Activated CD4-positive, alpha-beta T cell treated with anti-CD3 and anti-CD28 coated beads, Interleukin-2, amount 10 ng/mL, durations not matched to agents 7 days and 5 days (primary cell): ENCODE measurements at regions not wholly inside any gene's neighbourhood (a gene's known extent, or its start where the extent isn't known, plus 50 kb on each side); places are given as distances from the start of the nearest gene placed in this dataset.

Experiments
- CTCF ChIA-PET: fragments of 350-600 bp; sonication (Branson Sonifier 250); formaldehyde crosslinking; loops from one replicate; lab custom pipeline; 2021; ENCODE audit warnings: antibody characterized with exemption; lab: Charles Lee
- POLR2A ChIA-PET: fragments of 350-600 bp; sonication (Branson Sonifier 250); formaldehyde crosslinking; loops from one replicate; lab custom pipeline; 2021; ENCODE audit warnings: antibody characterized with exemption; lab: Charles Lee
- DNase-seq: peaks from one replicate; pipeline ENCODE4 v3.0.0-alpha.2; 2020
- H3K27ac Mint-ChIP-seq: one replicate; pipeline ENCODE4 v1.8.0; 2021; ENCODE audit warnings: mild to moderate bottlenecking, moderate library complexity, mixed read lengths
- H3K27me3 Mint-ChIP-seq: one replicate; pipeline ENCODE4 v1.8.0; 2021; ENCODE audit warnings: mixed read lengths
- H3K36me3 Mint-ChIP-seq: one replicate; pipeline ENCODE4 v1.8.0; 2021; ENCODE audit warnings: low read depth, mixed read lengths
- H3K4me1 Mint-ChIP-seq: one replicate; pipeline ENCODE4 v1.8.0; 2021; ENCODE audit warnings: mixed read lengths
- H3K4me3 Mint-ChIP-seq: one replicate; pipeline ENCODE4 v1.8.0; 2021; ENCODE audit warnings: mild to moderate bottlenecking, moderate library complexity, mixed read lengths
- H3K9me3 Mint-ChIP-seq: one replicate; pipeline ENCODE4 v1.8.0; 2021; ENCODE audit warnings: mixed read lengths

GRCh38 chr2:38128653-38129052 is 52.7 kb upstream of the CYP1B1 start:
- Mint-ChIP-seq H3K36me3 (peaks cover 8% of the 10 kb centered on the region), H3K4me1 (no peaks in the 10 kb centered on the region), H3K4me3 (no peak overlapping the region), H3K27ac (no peak overlapping the region), H3K27me3 (no peaks in the 10 kb centered on the region), H3K9me3 (peaks cover 18% of the 10 kb centered on the region)
- no peak for DNase-seq
- ChIA-PET POLR2A (no interaction called here), CTCF (interaction anchor here (0.6 to 1.2 kb wide), 2 partner anchors 52 to 1020 kb away, joined by 5 read pairs; no protein-coding TSS in a partner anchor)

GRCh38 chr2:38127277-38127676 is 51.3 kb upstream of the CYP1B1 start:
- peaks cover 18% of the 10 kb centered on the region for H3K9me3 Mint-ChIP-seq
- DNase-seq = no peak
- POLR2A ChIA-PET = no interaction called here
- H3K27me3 Mint-ChIP-seq = peaks cover under 1% of the 10 kb centered on the region
- H3K36me3 Mint-ChIP-seq = peaks cover 8% of the 10 kb centered on the region
- H3K4me1 Mint-ChIP-seq = no peaks in the 10 kb centered on the region
- CTCF ChIA-PET = no interaction called here
- no peak overlapping the region for H3K27ac Mint-ChIP-seq
- H3K4me3 Mint-ChIP-seq = no peak overlapping the region

- H3K4me1 Mint-ChIP-seq = no peaks in the 10 kb centered on the region
- POLR2A ChIA-PET = no interaction called here
- no peak overlapping the region for H3K27ac Mint-ChIP-seq
- H3K27me3 Mint-ChIP-seq = peaks cover 3% of the 10 kb centered on the region
- no peak overlapping the region for H3K4me3 Mint-ChIP-seq
- DNase-seq = no peak
- peaks cover 8% of the 10 kb centered on the region for H3K36me3 Mint-ChIP-seq
- CTCF ChIA-PET = interaction anchor here (1.0 kb wide), 1 partner anchor 49 kb away, joined by 3 read pairs; no protein-coding TSS in a partner anchor
- H3K9me3 Mint-ChIP-seq = peaks cover 18% of the 10 kb centered on the region
Measured at GRCh38 chr2:38125842-38126241, 49.9 kb upstream of the CYP1B1 start.
